ENCODE measurements at regions not wholly inside any gene's neighbourhood (a gene's known extent, or its start where the extent isn't known, plus 50 kb on each side); places are given as distances from the start of the nearest gene placed in this dataset.
"Not testable (repeated sequence)": the region's sequence is repeated elsewhere in the genome, so short reads cannot be mapped to it uniquely, and the experiment has no call there.

- H3K27ac ChIP-seq = no peak overlapping the region
- TF ChIP-seq CTCF (conservative IDR thresholded peaks at IDR 0.05) (no peak), ZFX (IDR thresholded peaks at IDR 0.05) (no peak)
These were observed 743.6 kb upstream of the POU3F4 start for GRCh38 chrX:82764521-82764920.

DNA sequence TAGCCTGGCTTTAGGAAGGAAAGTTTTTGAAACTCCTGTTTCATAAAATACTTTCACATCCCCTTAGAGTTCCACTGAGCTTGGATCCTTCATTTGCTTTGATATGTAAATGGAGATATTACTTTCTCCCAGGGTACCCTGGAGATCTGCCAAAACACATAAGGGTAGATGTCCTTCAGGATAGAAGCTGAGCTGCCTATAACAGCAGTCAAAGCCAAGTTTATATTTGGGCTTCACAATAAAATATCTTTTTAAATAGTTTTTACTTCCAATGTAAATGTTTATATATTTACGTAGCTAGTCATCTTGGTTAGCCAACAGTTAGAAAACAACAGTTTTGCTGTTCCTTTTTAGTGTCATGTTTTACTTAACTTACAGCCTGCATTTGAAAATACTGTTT is 742.3 kb upstream of the POU3F4 start:
- TF ChIP-seq CTCF (conservative IDR thresholded peaks at IDR 0.05) (no peak), ZFX (IDR thresholded peaks at IDR 0.05) (no peak)
- H3K27ac ChIP-seq = no peak overlapping the region

DNA sequence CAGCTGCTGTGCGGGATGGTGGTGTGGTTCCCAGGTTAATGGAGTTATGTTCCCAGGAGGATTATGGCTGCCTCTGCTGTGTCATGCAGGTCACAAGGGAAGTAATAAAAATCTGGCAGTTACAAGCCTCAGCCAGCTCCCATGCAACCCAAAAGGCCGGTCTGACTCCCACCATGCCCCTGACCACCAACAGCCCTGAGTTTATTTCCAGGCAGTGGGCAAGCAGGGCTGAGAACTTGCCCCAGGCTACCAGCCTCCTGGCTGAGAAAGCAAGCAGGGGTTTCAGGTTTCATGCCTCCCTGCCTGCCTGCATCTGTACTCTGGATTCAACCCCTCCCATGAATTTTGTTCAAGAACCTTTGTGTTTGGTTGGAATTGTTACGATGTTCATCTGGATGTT is 732.7 kb upstream of the POU3F4 start:
- H3K27ac ChIP-seq = no peak overlapping the region
- no peak for TF ChIP-seq ZFX (IDR thresholded peaks at IDR 0.05)
- TF ChIP-seq CTCF (conservative IDR thresholded peaks at IDR 0.05) = no peak

DNA sequence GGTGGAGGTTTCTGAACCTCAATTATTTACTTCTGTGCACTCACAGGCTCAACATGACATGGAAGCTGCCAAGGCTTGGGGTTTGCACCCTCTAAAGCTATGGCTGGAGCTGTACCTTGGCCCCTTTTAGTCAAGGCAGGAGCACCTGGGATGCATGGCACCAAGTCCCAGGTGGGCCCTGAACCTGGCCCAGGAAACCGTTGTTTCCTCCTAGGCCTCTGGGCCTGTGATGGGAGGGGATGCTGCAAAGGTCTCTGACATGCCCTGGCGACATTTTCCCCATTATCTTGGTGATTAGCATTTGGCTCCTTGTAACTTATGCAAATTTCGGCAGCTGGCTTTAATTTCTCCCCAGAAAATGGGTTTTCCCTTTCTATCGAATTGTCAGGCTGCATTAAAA is 726.1 kb upstream of the POU3F4 start:
- TF ChIP-seq CTCF (conservative IDR thresholded peaks at IDR 0.05) (no peak), ZFX (IDR thresholded peaks at IDR 0.05) (no peak)

GRCh38 chrX:82812902-82813301 is 695.2 kb upstream of the POU3F4 start:
- H3K27ac ChIP-seq = not testable (repeated sequence)

More for the DNA sequence above, 726.1 kb upstream of the POU3F4 start:
- no peak overlapping the region for H3K27ac ChIP-seq

GRCh38 chrX:82813671-82814078 is 694.4 kb upstream of the POU3F4 start:
- TF ChIP-seq ZFX (IDR thresholded peaks at IDR 0.05) = no peak
- no peak for TF ChIP-seq CTCF (conservative IDR thresholded peaks at IDR 0.05)
- no peak overlapping the region for H3K27ac ChIP-seq

DNA sequence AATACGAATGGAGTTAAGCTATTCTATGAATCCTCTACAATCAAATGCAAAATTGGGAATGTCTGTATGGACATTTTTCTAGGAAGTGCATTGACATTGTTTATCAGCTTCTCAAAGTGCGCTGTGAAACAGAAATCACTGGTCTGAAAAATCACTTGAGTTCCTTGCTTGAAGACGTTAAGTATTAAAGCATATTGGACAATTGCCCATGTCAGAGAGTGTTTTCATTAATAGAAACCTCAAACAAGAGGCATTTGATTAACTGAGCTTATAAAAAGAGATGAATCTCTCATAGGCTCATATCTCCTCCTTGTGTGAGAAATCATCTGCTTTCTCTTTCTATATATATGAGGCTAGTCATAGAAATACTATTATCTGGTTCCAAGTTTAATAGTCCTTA is 692.1 kb upstream of the POU3F4 start:
- TF ChIP-seq CTCF (conservative IDR thresholded peaks at IDR 0.05) = no peak
- TF ChIP-seq ZFX (IDR thresholded peaks at IDR 0.05) = no peak
- no peak overlapping the region for H3K27ac ChIP-seq

- no peak overlapping the region for H3K27ac ChIP-seq
- no peak for TF ChIP-seq ZFX (IDR thresholded peaks at IDR 0.05)
- TF ChIP-seq CTCF (conservative IDR thresholded peaks at IDR 0.05) = no peak
These were observed 691.5 kb upstream of the POU3F4 start for GRCh38 chrX:82816562-82816961.
